Spleen (tissue), 7 donors: ENCODE measurements at regions not wholly inside any gene's neighbourhood (a gene's known extent, or its start where the extent isn't known, plus 50 kb on each side); places are given as distances from the start of the nearest gene placed in this dataset.

Experiments used
- POLR2A ChIP-seq, 3 donors: fragments of 450-650 bp; IDR thresholded peaks; one replicate each; pipeline ENCODE4 v1.5.1; 2017; ENCODE audit warnings: antibody characterized with exemption in 3 of 3, mild to moderate bottlenecking in 1 of 3
- POLR2AphosphoS5 ChIP-seq, 3 donors: sonication (generic); formaldehyde crosslinking; IDR thresholded peaks; one replicate each; pipeline ENCODE4 v1.5.1; 2017; ENCODE audit warnings: antibody characterized with exemption in 3 of 3
- TF ChIP-seq, protein P1 (sequence below), 11 experiments: fragments of 200-600 bp in 7 of 11; fragments of 450-650 bp in 4 of 11; sonication (generic) in 4 of 11; IDR thresholded peaks in 8 of 11; conservative IDR thresholded peaks in 3 of 11; 1 replicate in 7 of 11; 2 replicates in 4 of 11; pipeline versions ENCODE4 v1.4.0 to v1.8.0; 2016 to 2021; ENCODE audit warnings: antibody characterized with exemption in 11 of 11, inconsistent platforms in 4 of 11, mild to moderate bottlenecking in 1 of 11
- donor health status: DM: no; HTN: no; CAD: no; lungs with moderate emphysema.
- donor health status: DM: no; HTN: no; CAD: no.
- donor health status: DM: no; HTN: no; CAD: no.

- TF ChIP-seq POLR2A (IDR thresholded peaks at IDR 0.05) (no peak), POLR2AphosphoS5 (IDR thresholded peaks at IDR 0.05) (no peak)
- TF ChIP-seq, protein P1, sequence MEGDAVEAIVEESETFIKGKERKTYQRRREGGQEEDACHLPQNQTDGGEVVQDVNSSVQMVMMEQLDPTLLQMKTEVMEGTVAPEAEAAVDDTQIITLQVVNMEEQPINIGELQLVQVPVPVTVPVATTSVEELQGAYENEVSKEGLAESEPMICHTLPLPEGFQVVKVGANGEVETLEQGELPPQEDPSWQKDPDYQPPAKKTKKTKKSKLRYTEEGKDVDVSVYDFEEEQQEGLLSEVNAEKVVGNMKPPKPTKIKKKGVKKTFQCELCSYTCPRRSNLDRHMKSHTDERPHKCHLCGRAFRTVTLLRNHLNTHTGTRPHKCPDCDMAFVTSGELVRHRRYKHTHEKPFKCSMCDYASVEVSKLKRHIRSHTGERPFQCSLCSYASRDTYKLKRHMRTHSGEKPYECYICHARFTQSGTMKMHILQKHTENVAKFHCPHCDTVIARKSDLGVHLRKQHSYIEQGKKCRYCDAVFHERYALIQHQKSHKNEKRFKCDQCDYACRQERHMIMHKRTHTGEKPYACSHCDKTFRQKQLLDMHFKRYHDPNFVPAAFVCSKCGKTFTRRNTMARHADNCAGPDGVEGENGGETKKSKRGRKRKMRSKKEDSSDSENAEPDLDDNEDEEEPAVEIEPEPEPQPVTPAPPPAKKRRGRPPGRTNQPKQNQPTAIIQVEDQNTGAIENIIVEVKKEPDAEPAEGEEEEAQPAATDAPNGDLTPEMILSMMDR (IDR thresholded peaks at IDR 0.05 in 8 of 11, conservative IDR thresholded peaks at IDR 0.05 in 3 of 11), result no peak
These were observed 292.0 kb upstream of the CCL2 start for GRCh38 chr17:33962857-33963655.
